ENCODE measurements at regions not wholly inside any gene's neighbourhood (a gene's known extent, or its start where the extent isn't known, plus 50 kb on each side); places are given as distances from the start of the nearest gene placed in this dataset.

- TF ChIP-seq CTCF (IDR thresholded peaks at IDR 0.05; ENCODE audit: low read depth, low read length) (no peak), POLR2A (IDR thresholded peaks at IDR 0.05; ENCODE audit: extremely low read depth, insufficient read length) (no peak), MAX (IDR thresholded peaks at IDR 0.05; ENCODE audit: low read depth, low read length) (no peak)
These were observed 212.0 kb downstream of the DMRT2 start for GRCh38 chr9:1261879-1262766.

Data from NB4 (cell line).